MV-4-11 (cell line): ENCODE measurements at regions not wholly inside any gene's neighbourhood (a gene's known extent, or its start where the extent isn't known, plus 50 kb on each side); places are given as distances from the start of the nearest gene placed in this dataset.

Experiments
- DNase-seq: peaks from one replicate; lab custom pipeline; 2025; lab: John Stamatoyannopoulos, UW

DNA sequence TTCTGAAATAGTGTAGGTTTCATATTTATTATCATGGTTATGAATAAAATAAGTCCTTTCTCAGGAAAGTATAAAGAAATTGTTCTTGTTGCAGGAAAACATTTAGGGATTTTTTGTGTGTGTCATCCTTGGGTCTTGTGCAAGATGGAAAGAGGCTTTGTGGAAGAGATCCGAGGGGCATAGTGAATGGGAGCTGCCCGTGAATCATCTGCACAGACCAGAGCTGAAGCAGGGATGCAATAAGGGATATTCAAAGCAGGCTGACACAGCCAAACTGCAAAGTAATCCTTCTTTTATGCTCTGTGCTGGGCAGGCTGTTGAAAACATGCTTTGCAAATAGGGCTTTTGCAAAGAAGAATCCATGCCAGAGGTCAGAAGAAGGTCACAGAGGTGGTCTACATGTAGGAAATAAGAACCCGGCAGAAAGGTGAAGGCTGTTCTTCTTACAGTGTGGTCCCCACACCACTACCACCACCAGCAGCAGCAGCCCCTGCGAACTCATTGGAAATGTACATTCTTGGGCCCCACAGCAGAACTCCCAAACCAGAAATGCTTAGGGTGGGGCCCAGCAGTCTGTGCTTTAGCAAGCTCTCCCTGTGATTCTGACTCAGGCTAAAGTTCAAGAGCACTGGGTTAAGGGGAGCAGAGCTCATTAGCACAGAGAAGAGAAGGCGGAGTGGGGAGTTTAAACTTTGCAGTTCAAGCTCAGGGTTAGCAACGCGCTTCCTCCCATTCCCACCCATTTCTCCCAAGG lies 237.6 kb downstream of the QKI start:
- DNase-seq, result no peak

DNA sequence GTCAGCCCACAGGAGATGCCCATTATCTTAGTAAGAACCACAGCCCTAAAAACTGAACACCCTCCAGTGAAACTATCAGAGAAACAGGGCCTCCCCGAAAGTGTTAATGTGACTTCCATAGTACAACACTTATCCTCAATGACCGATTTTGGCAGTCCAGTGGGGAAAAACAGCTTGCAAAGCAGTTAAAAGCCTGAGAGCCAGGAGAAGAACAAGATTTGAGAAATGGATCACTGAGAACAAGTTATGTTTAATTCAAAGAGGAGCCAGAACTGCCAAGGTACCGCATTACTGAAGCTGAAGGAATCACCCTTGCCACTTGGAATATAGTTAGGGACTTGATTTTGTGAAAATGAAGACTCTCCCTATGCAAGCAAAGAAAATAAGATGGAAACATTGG lies 236.9 kb downstream of the QKI start:
- DNase-seq, result no peak

DNA sequence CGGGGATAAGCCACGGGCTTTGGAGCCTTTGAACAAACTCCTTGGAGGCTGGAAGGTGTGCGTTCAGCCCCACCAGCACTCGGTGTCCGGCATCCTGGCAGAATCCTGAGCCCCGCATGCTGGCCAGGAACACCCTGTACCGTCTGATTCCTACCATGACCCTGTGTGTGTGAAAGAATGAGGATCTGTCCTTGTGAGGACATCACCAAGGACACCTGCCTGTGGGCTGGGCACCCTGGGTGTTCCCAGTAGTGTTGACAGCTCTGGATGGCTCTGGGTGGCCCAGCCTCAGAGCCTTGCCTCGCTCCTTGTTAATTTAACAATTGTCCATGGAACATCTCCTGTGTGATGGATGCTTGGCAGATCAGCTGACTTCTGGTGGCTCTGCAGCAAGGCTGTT lies 234.3 kb downstream of the QKI start:
- no peak for DNase-seq

- no peak for DNase-seq
These were observed 233.1 kb downstream of the QKI start for GRCh38 chr6:163647624-163648023.

DNA sequence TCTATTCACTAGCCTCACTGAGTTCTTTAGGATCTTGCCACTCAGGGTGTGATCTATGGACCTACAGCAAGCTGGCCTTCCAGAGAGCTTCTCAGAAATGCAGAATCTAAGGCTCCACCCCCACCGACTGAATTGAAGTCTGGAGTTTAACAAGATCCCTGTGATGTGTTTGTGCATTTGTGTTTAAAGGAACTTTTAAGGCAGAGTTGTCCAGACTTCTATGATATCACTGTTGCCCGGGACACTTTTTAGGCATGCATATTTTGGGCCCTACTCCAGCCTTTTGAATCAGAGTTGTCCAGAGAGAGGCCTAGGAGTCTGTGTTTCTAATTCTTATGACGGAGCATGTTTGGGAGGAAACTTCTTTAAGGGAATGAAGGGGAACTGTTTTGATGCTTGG lies 232.3 kb downstream of the QKI start:
- DNase-seq, result no peak

- DNase-seq, result no peak
These were observed 231.6 kb downstream of the QKI start for GRCh38 chr6:163646133-163646532.

DNA sequence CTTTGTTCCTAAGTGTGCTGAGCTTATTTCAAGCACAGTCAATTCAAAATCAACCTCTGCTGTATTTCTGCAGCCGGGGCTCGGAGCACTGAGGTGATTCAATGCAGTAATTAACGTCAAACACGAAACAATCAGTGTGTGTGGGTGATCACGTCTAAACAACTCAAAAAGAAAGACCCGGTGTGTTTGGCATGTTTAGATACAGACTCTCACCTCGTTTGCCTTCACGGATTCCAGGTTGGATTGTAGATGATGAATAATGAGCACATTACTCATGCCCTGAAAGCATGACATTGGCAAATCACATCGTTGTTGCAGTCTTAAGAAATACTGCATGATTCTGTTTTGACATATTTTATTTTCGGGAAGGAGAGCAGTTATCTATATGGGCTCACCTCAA lies 231.0 kb downstream of the QKI start:
- DNase-seq, result no peak

GRCh38 chr6:163643866-163644265 lies 229.3 kb downstream of the QKI start:
- no peak for DNase-seq

GRCh38 chr6:163641706-163642105 lies 227.2 kb downstream of the QKI start:
- DNase-seq, result peak; percentile 51

DNA sequence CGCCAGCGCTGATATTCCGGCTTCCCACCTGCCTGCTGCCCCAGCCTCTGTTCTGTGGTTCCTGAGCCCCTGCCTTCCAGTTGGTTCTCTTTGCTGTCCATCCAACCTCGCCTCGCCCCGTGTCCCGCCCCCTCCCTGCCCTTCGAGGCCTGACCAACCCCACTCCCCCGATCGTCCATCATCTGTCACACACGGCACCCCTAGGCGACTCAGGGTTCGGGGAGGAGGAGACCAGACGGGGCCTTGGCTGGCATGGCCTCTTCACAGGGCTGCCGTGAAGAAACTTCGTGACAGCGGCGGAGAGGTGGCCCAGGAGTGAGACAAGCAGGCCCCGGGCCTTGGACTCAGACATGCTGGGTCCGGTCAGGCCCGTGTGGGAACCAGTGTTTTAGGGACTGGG lies 226.1 kb downstream of the QKI start:
- DNase-seq, result no peak

DNA sequence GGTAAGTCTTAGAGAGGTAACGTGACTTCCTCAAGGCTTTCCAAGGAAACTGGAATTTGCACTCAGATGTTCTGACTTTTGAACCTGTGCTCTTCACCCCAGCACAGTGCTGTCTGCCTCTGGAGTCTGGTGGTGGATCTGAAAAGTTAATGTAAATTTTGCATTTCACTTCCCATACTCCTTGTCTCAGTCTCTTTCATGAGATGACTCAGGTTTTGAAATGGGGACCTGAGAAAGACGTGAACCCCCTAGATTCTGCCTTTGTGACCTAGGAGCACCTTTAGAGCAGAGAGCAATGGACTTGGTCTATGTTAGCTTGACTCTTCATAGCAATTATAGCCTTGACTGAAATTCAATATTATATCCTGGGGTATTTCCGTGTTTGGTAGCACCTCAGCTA lies 223.0 kb downstream of the QKI start:
- DNase-seq, result no peak

DNA sequence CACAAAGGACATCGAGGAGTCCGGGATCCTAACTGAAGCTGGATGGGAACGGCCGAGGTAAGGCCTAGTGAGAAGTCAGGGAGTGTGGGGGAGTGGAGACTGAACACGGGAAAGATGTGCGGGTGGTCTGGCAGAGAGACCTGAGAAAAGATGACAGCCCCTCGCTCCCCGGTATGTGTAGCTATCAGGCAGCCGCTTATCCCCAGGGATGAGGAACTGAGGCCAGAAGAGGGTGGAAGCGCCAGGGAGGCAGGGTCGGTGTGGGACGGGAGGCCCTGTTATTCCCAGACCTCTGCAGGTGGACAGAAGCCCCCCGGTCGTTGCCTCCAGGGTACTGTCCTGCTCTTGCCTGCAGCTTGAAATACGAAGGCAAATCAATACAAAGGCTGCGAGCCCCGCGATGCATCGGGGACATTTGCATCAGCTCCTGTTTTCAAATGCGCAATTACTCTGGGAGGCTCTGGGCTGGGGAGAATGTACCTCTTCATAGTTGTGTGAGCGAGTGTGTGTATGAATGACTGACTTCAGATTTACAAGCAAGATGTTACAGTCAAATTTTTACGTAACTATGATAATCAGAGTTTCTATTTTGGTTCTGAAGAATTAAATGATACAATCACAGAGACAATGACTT lies 221.3 kb downstream of the QKI start:
- no peak for DNase-seq

GRCh38 chr6:163635315-163635714 lies 220.8 kb downstream of the QKI start:
- DNase-seq, result no peak

GRCh38 chr6:163634211-163635171 lies 220.0 kb downstream of the QKI start:
- DNase-seq, result no peak

DNA sequence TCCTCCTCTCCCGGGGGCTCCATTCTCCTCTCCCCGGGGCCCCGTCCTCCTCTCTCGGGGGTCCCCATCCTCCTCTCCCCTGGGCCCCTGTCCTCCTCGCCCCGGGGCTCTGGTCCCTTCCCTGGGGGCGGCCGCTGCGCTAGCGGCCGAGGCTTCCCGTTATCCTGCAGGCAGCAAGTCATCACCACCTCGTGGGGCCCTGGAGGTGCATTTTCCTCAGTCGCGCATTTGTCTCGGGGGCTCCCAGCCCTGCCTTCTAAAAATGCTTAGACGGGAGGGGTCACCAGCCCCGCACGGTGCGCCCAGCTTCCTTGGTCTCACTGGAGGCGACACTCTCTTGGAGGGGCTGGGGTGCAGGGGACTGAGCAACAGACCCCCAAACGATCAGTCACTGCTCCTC lies 216.5 kb downstream of the QKI start:
- no peak for DNase-seq

DNA sequence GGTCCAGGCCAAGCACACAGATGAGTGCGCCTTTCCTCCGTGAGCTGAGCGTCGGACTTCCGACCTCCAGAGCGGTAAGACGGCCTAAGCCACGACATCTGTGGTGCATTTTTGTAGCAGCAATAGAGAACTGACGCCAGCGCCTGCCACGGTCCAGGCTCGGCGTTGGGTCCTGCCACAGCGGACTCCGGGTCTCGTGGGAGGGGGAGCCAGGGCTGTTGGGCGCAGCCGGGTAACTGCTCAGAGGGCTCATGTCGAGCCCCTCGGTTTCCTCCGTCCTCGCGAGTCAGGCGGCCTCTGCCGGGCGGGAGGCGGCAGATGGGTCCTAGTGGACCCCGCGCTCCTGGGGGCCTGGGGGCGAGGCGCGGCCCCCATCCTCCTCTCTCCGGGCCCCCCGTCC lies 216.1 kb downstream of the QKI start:
- DNase-seq, result no peak

- DNase-seq, result no peak
These were observed 215.6 kb downstream of the QKI start for GRCh38 chr6:163630096-163630495.
